Common myeloid progenitor, CD34-positive (primary cell): ENCODE measurements at regions not wholly inside any gene's neighbourhood (a gene's known extent, or its start where the extent isn't known, plus 50 kb on each side); places are given as distances from the start of the nearest gene placed in this dataset.

Experiments
- CTCF ChIA-PET: fragments of 350-600 bp; sonication (Branson Sonifier 250); formaldehyde crosslinking; loops from one replicate; lab custom pipeline; 2021; ENCODE audit warnings: antibody characterized with exemption; lab: Charles Lee
- POLR2A ChIA-PET: fragments of 350-600 bp; sonication (Branson Sonifier 250); formaldehyde crosslinking; loops from one replicate; lab custom pipeline; 2021; ENCODE audit warnings: antibody characterized with exemption; lab: Charles Lee
- DNase-seq, 3 donors: peaks; one replicate each; pipeline versions ENCODE4 v3.0.0 to v3.0.0-alpha.2; 2013
- H3K27ac ChIP-seq, 2 experiments: 1 replicate in 1 of 2; 2 replicates in 1 of 2; pipeline ENCODE4 v1.7.0; 2013; ENCODE audit warnings: inconsistent platforms in 2 of 2, low read length in 2 of 2, mild to moderate bottlenecking in 2 of 2, low read depth in 1 of 2, moderate library complexity in 1 of 2; ENCODE audit not compliant: severe bottlenecking in 2 of 2, insufficient read depth in 1 of 2, poor library complexity in 1 of 2
- H3K27me3 ChIP-seq, 5 experiments: replicated peaks in 2 of 5; 1 replicate in 3 of 5; 2 replicates in 2 of 5; pipeline versions ENCODE4 v1.6.1 to v1.7.0; 2013; ENCODE audit warnings: low read length in 4 of 5, mild to moderate bottlenecking in 2 of 5, moderate library complexity in 2 of 5, inconsistent platforms in 1 of 5; ENCODE audit not compliant: insufficient read depth in 5 of 5, control insufficient read depth in 4 of 5
- H3K36me3 ChIP-seq, 4 experiments: 1 replicate in 2 of 4; 2 replicates in 2 of 4; pipeline versions ENCODE4 v1.6.1 to v1.7.0; 2013; ENCODE audit warnings: low read length in 3 of 4, control low read depth in 1 of 4, mild to moderate bottlenecking in 1 of 4; ENCODE audit not compliant: control insufficient read depth in 4 of 4, insufficient read depth in 4 of 4
- H3K4me1 ChIP-seq, 4 experiments: 1 replicate in 3 of 4; 2 replicates in 1 of 4; pipeline versions ENCODE4 v1.6.1 to v1.7.1; 2013; ENCODE audit warnings: low read length in 3 of 4, mild to moderate bottlenecking in 3 of 4, control low read depth in 1 of 4, inconsistent platforms in 1 of 4, moderate library complexity in 1 of 4; ENCODE audit not compliant: control insufficient read depth in 4 of 4, insufficient read depth in 4 of 4; ENCODE audit errors: control extremely low read depth in 1 of 4
- H3K4me3 ChIP-seq, 7 experiments: 1 replicate in 4 of 7; 2 replicates in 3 of 7; pipeline versions ENCODE4 v1.5.1 to v1.7.0; 2013; ENCODE audit warnings: mild to moderate bottlenecking in 7 of 7, low read length in 6 of 7, moderate library complexity in 6 of 7, inconsistent platforms in 2 of 7, low read depth in 2 of 7, control low read depth in 1 of 7; ENCODE audit not compliant: insufficient read depth in 4 of 7, control insufficient read depth in 1 of 7; ENCODE audit errors: extremely low read depth in 1 of 7
- H3K9me3 ChIP-seq, 5 experiments: 1 replicate in 4 of 5; 2 replicates in 1 of 5; pipeline versions ENCODE4 v1.6.1 to v1.7.1; 2013; ENCODE audit warnings: low read length in 4 of 5, mild to moderate bottlenecking in 2 of 5, inconsistent platforms in 1 of 5, low read depth in 1 of 5, moderate library complexity in 1 of 5; ENCODE audit not compliant: control insufficient read depth in 4 of 5, insufficient read depth in 2 of 5; ENCODE audit errors: control extremely low read depth in 1 of 5
- WGBS: methylation state at CpG from one replicate; pipeline ENCODE4 v1.1.5; 2013; ENCODE audit not compliant: insufficient coverage; 5-methylcytosine and 5-hydroxymethylcytosine counted together

DNA sequence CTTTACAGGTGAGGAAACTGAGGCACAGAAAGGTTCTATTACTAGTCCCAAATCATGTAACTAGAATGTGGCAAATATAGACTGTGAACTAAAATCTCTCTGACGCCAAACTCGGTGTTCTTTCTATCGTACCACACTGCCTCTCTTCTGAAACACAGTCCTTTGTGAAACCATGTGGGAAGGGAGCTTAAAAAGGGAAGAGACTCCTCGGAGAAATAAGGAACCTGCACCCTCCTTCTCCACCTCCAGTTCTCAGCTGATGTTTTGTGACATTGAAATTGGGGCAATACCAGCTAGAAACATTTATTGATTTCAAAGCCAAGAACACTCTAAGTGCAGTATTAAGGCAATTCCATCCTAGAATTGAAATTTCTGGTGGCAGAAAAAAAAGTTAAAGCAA, 76.4 kb upstream of the DRD2 start:
- H3K4me3 ChIP-seq, result no peak overlapping the region
- no peaks in the 10 kb centered on the region for H3K9me3 ChIP-seq
- H3K36me3 ChIP-seq, result no peaks in the 10 kb centered on the region
- H3K27me3 ChIP-seq, result peaks cover 2 to 23% (median 7%) of the 10 kb centered on the region in 5 experiments
- POLR2A ChIA-PET, result no interaction called here
- no peak for DNase-seq
- CTCF ChIA-PET, result interaction anchor here (2.3 kb wide), 1 partner anchor 15 kb away, joined by 6 read pairs; no protein-coding TSS in a partner anchor
- no peak overlapping the region for H3K27ac ChIP-seq
- WGBS, result no CpG with 5 or more reads among the region's 4 CpGs
- H3K4me1 ChIP-seq, result no peaks in the 10 kb centered on the region

DNA sequence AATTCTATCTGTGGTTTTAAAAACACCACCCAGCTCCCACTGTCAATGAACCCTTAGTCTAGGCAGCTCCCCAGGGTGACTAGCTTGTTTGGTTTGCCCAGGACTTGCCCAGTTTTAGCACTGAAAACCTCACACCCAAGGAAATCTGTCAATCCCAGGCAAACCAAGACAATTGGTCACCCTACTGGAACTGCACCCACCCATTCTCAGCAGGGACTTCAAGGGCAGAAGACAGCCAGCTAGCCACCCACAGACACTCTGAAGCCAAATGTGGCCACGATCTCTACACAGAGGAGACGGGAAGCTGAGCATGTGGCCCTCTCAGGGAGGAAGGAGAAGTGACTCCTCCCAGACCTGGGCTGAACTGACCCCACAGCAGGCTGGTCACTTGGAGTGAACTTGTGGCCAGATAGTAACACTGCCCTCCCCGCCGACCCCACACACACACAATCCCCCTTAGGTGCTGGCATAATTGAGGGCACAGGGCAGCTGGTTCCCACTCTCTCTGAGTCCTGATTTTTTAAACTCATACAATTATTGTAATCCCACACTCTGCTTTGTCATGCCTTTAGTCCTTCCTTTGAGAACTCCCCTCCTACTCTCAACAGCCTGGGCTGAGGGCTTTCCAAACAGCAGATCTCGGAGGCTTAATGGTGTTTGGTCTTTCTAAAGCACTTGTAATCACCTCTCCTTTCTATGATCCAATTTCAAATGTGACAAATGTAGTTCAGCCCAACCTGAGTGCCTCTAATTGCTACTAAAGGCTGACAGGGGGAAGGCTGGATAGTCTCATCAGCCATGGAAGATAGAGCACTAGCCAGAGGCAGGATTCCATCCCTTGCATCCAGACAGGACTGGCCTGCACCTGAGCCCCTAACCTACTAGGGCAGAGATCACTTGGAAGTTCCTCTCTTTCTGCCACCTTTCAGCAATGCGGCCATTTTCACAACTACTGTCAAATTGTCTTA, 74.7 kb upstream of the DRD2 start:
- POLR2A ChIA-PET, result no interaction called here
- Histone ChIP-seq H3K27me3 (peaks cover 2 to 29% (median 7%) of the 10 kb centered on the region in 5 experiments), H3K4me3 (no peak overlapping the region), H3K9me3 (no peaks in the 10 kb centered on the region), H3K4me1 (no peaks in the 10 kb centered on the region), H3K36me3 (no peaks in the 10 kb centered on the region), H3K27ac (no peak overlapping the region)
- CTCF ChIA-PET, result no interaction called here
- WGBS, result 80% methylated on average over 3 of the region's 6 CpGs
- no peak for DNase-seq

- ChIA-PET CTCF (no interaction called here), POLR2A (no interaction called here)
- no peak for DNase-seq
- H3K4me1 ChIP-seq, result no peaks in the 10 kb centered on the region
- H3K4me3 ChIP-seq, result no peak overlapping the region
- no peaks in the 10 kb centered on the region for H3K36me3 ChIP-seq
- WGBS, result 88% methylated on average over 1 of the region's 3 CpGs
- no peaks in the 10 kb centered on the region for H3K9me3 ChIP-seq
- no peak overlapping the region for H3K27ac ChIP-seq
- H3K27me3 ChIP-seq, result peaks cover 3 to 29% (median 7%) of the 10 kb centered on the region in 5 experiments
These were observed 73.9 kb upstream of the DRD2 start for GRCh38 chr11:113549061-113549460.

GRCh38 chr11:113547739-113548138, 72.5 kb upstream of the DRD2 start:
- WGBS, result 64% methylated on average over 3 of the region's 4 CpGs
- no peak overlapping the region for H3K27ac ChIP-seq
- H3K9me3 ChIP-seq, result no peaks in the 10 kb centered on the region
- no peaks in the 10 kb centered on the region for H3K4me1 ChIP-seq
- DNase-seq, result no peak
- H3K36me3 ChIP-seq, result no peaks in the 10 kb centered on the region
- no peak overlapping the region for H3K4me3 ChIP-seq
- peaks cover 4 to 29% (median 7%) of the 10 kb centered on the region in 5 experiments for H3K27me3 ChIP-seq
- POLR2A ChIA-PET, result no interaction called here
- CTCF ChIA-PET, result no interaction called here

DNA sequence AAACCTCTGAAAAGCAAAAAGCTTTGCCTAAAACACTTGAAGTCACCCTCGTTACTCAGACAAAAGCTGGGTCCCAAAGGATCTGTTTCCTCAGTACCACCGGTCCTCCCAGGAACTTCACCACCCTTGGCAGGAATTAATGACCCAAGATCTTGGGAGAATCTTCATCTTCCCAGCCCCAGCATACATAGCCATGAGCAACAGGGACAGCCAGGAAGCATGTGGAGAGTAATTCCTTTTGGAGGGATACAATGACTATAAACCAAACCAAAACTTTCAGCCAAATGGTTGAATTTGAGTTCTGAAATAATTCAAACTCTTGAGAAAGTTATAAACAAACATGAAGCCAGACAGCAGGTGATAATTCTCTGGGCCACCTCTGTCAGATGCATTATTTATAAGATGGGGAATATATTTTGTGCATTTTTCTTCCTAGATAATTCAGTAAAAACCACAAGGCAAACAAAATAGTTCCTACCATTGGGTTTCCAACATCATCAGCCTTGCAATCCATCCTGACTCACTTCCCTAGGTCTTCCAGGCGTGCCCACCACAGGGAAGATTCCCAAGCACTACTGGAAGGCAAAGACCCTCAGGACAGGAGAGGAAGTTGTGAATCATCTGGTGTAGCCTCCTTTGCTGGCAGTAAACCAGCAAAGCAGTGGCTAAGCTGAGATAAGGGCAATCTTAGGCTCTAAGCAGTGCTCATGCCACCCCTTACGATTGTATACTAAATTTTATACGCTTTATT, 71.7 kb upstream of the DRD2 start:
- WGBS, result 76% methylated on average over 3 of the region's 5 CpGs
- ChIA-PET CTCF (no interaction called here), POLR2A (no interaction called here)
- H3K36me3 ChIP-seq, result no peaks in the 10 kb centered on the region
- H3K9me3 ChIP-seq, result no peaks in the 10 kb centered on the region
- H3K4me1 ChIP-seq, result no peaks in the 10 kb centered on the region
- H3K27me3 ChIP-seq, result peaks cover 4 to 29% (median 7%) of the 10 kb centered on the region in 5 experiments
- no peak overlapping the region for H3K27ac ChIP-seq
- DNase-seq, result no peak
- H3K4me3 ChIP-seq, result no peak overlapping the region

- ChIA-PET POLR2A (no interaction called here), CTCF (no interaction called here)
- Histone ChIP-seq H3K27ac (no peak overlapping the region), H3K9me3 (no peaks in the 10 kb centered on the region), H3K36me3 (no peaks in the 10 kb centered on the region), H3K27me3 (peaks cover 3 to 19% (median 6%) of the 10 kb centered on the region in 5 experiments), H3K4me1 (no peaks in the 10 kb centered on the region), H3K4me3 (no peak overlapping the region)
- DNase-seq, result no peak
- 100% methylated on average over 2 of the region's 2 CpGs for WGBS
These were observed 67.2 kb upstream of the DRD2 start for GRCh38 chr11:113542420-113542819.
